ENCODE measurements at regions not wholly inside any gene's neighbourhood (a gene's known extent, or its start where the extent isn't known, plus 50 kb on each side); places are given as distances from the start of the nearest gene placed in this dataset.

DNA sequence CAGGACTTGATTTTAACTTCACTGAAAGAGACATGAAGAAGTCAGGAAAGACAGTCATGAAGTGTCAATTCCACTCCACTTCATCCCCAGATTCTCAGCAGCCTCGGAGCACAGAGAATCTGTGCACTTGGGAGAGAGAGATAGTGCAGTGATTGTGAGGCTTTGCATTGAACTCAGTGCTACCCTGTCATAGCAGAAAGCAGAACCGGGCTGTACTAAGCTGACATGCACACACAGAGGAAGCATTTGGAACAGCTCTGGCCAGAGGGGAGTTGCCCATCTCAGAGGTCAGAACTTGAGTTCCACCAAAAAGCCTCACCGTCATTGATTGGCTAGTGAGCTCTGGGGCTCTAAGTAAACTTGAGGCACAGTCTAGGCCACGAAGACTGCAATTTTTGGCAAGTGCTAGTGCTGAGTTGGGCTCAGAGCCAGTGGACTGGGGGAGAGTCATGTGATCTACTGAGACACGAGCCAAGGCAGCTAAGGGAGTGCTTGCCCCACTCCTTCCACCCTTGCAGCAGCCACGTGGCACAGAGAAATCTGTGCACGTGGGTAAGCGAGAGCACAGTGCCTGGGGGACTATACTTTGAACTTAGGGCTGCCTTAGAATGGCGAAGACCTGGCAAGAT lies 810.2 kb upstream of the ADAMTS5 start:
- ATAC-seq (no peak), DNase-seq (ENCODE audit: low read depth, low spot score) (no peak)
- Histone ChIP-seq H3K9me3 (ENCODE audit: control insufficient read depth, insufficient read depth, low read depth, low read length) (no peaks in the 10 kb centered on the region), H3K36me3 (ENCODE audit: control insufficient read depth, insufficient read depth, low read length) (no peaks in the 10 kb centered on the region), H3K4me3 (ENCODE audit: low read depth in 2 of 2, low read length in 2 of 2) (no peak overlapping the region), H3K27ac (ENCODE audit: low read length) (no peak overlapping the region), H3K4me1 (ENCODE audit: control insufficient read depth, insufficient read depth, low read length) (no peaks in the 10 kb centered on the region), H3K27me3 (ENCODE audit: control insufficient read depth, insufficient read depth, low read length) (no peaks in the 10 kb centered on the region)
- POLR2A ChIA-PET: no interaction called here
- intact Hi-C loops (cut with micrococcal nuclease; ENCODE audit: unreplicated experiment): no loop called here
- TF ChIP-seq TCF7L2 (IDR thresholded peaks at IDR 0.05; ENCODE audit: low read depth, low read length): no peak
- in situ Hi-C loops (cut with HindIII; ENCODE audit: low pct_unique_long_range_greater_than_20kb, low sequenced_read_pairs): no loop called here
- CTCF ChIA-PET: no interaction called here
- no TSS peak for BruUV-seq (replicated peaks)

DNA sequence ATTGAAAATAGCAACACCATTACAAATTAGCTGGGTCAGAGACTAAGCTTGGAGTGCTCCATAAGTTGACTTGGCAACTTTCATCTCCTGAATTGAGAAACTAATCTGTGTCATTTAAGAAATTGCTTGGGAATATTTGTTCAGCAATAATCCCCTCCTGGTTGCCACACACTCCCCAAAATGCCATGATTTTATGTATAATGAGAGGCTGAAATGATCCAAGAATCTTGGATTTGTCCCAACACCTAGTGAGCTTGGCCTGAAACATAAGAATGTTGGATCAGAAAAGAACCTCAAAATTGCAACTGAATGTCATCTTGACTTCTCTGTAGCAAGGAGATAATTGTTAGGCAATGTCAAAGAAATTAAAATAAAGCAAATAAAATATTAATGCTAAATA lies 805.9 kb upstream of the ADAMTS5 start:
- ChIA-PET POLR2A (no interaction called here), CTCF (no interaction called here)
- TF ChIP-seq, protein P1, sequence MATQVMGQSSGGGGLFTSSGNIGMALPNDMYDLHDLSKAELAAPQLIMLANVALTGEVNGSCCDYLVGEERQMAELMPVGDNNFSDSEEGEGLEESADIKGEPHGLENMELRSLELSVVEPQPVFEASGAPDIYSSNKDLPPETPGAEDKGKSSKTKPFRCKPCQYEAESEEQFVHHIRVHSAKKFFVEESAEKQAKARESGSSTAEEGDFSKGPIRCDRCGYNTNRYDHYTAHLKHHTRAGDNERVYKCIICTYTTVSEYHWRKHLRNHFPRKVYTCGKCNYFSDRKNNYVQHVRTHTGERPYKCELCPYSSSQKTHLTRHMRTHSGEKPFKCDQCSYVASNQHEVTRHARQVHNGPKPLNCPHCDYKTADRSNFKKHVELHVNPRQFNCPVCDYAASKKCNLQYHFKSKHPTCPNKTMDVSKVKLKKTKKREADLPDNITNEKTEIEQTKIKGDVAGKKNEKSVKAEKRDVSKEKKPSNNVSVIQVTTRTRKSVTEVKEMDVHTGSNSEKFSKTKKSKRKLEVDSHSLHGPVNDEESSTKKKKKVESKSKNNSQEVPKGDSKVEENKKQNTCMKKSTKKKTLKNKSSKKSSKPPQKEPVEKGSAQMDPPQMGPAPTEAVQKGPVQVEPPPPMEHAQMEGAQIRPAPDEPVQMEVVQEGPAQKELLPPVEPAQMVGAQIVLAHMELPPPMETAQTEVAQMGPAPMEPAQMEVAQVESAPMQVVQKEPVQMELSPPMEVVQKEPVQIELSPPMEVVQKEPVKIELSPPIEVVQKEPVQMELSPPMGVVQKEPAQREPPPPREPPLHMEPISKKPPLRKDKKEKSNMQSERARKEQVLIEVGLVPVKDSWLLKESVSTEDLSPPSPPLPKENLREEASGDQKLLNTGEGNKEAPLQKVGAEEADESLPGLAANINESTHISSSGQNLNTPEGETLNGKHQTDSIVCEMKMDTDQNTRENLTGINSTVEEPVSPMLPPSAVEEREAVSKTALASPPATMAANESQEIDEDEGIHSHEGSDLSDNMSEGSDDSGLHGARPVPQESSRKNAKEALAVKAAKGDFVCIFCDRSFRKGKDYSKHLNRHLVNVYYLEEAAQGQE (IDR thresholded peaks at IDR 0.05; ENCODE audit: insufficient read depth in 1 of 2, low read depth in 2 of 2, low read length in 1 of 2): no peak
- TF ChIP-seq POLR2AphosphoS5 (IDR thresholded peaks at IDR 0.05; ENCODE audit: low read depth, low read length) (no peak), SIN3A (IDR thresholded peaks at IDR 0.05; ENCODE audit: borderline replicate concordance, insufficient read depth, low read depth, low read length) (no peak), TCF7L2 (IDR thresholded peaks at IDR 0.05; ENCODE audit: low read depth, low read length) (no peak)
- TF ChIP-seq, protein P2, sequence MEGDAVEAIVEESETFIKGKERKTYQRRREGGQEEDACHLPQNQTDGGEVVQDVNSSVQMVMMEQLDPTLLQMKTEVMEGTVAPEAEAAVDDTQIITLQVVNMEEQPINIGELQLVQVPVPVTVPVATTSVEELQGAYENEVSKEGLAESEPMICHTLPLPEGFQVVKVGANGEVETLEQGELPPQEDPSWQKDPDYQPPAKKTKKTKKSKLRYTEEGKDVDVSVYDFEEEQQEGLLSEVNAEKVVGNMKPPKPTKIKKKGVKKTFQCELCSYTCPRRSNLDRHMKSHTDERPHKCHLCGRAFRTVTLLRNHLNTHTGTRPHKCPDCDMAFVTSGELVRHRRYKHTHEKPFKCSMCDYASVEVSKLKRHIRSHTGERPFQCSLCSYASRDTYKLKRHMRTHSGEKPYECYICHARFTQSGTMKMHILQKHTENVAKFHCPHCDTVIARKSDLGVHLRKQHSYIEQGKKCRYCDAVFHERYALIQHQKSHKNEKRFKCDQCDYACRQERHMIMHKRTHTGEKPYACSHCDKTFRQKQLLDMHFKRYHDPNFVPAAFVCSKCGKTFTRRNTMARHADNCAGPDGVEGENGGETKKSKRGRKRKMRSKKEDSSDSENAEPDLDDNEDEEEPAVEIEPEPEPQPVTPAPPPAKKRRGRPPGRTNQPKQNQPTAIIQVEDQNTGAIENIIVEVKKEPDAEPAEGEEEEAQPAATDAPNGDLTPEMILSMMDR (IDR thresholded peaks at IDR 0.05): no peak
- in situ Hi-C loops (cut with HindIII; ENCODE audit: low pct_unique_long_range_greater_than_20kb, low sequenced_read_pairs) (no loop called here), intact Hi-C loops (cut with micrococcal nuclease; ENCODE audit: unreplicated experiment) (no loop called here)
- Histone ChIP-seq H3K27ac (ENCODE audit: low read length) (no peak overlapping the region), H3K4me1 (ENCODE audit: control insufficient read depth, insufficient read depth, low read length) (no peaks in the 10 kb centered on the region), H3K9me3 (ENCODE audit: control insufficient read depth, insufficient read depth, low read depth, low read length) (no peaks in the 10 kb centered on the region), H3K4me3 (ENCODE audit: low read depth in 2 of 2, low read length in 2 of 2) (no peak overlapping the region), H3K27me3 (ENCODE audit: control insufficient read depth, insufficient read depth, low read length) (no peaks in the 10 kb centered on the region), H3K36me3 (ENCODE audit: control insufficient read depth, insufficient read depth, low read length) (no peaks in the 10 kb centered on the region)
- BruUV-seq (replicated peaks): no TSS peak
- DNase-seq (ENCODE audit: low read depth, low spot score) (no peak), ATAC-seq (no peak)

DNA sequence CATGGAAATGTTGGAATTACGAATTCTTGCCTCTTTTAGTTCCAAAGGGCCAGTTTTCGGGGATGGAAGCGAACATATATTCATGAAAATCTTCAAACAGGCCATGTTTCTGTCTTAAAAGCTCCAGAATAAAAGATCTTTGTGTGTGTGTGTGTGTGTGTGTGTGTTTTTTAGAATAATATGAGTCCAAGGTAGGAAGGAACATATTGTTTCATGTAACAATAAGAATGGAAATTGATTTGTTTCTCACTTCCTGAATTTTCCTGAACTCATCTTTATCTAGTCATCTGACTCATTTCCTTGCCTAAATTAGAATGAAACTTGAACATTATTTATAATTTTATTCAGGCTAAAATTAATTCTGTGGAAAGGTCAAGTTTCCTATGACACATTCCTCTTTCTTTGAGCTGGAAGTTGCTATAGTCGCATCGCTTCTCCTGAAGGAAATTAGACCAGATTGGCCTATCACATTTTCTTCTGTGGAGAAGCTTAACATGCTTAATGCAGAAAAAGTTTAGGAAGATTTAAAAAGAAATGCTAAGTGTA lies 805.1 kb upstream of the ADAMTS5 start:
- H3K36me3 ChIP-seq (ENCODE audit: control insufficient read depth, insufficient read depth, low read length): no peaks in the 10 kb centered on the region
- no peak overlapping the region for H3K4me3 ChIP-seq (ENCODE audit: low read depth in 2 of 2, low read length in 2 of 2)
- H3K27ac ChIP-seq (ENCODE audit: low read length): no peak overlapping the region
- TF ChIP-seq POLR2AphosphoS5 (IDR thresholded peaks at IDR 0.05; ENCODE audit: low read depth, low read length) (no peak), TCF7L2 (IDR thresholded peaks at IDR 0.05; ENCODE audit: low read depth, low read length) (no peak), SIN3A (IDR thresholded peaks at IDR 0.05; ENCODE audit: borderline replicate concordance, insufficient read depth, low read depth, low read length) (no peak)
- TF ChIP-seq, protein P2 (IDR thresholded peaks at IDR 0.05): no peak
- TF ChIP-seq, protein P1 (IDR thresholded peaks at IDR 0.05; ENCODE audit: insufficient read depth in 1 of 2, low read depth in 2 of 2, low read length in 1 of 2): no peak
- CTCF ChIA-PET: no interaction called here
- no peaks in the 10 kb centered on the region for H3K4me1 ChIP-seq (ENCODE audit: control insufficient read depth, insufficient read depth, low read length)
- in situ Hi-C loops (cut with HindIII; ENCODE audit: low pct_unique_long_range_greater_than_20kb, low sequenced_read_pairs) (no loop called here), intact Hi-C loops (cut with micrococcal nuclease; ENCODE audit: unreplicated experiment) (no loop called here)
- ATAC-seq (no peak), DNase-seq (ENCODE audit: low read depth, low spot score) (no peak)
- POLR2A ChIA-PET: no interaction called here
- H3K27me3 ChIP-seq (ENCODE audit: control insufficient read depth, insufficient read depth, low read length): no peaks in the 10 kb centered on the region
- no peaks in the 10 kb centered on the region for H3K9me3 ChIP-seq (ENCODE audit: control insufficient read depth, insufficient read depth, low read depth, low read length)
- no TSS peak for BruUV-seq (replicated peaks)
